PC-3 (cell line): ENCODE measurements at regions not wholly inside any gene's neighbourhood (a gene's known extent, or its start where the extent isn't known, plus 50 kb on each side); places are given as distances from the start of the nearest gene placed in this dataset.

ENCODE experiments used
- ATAC-seq: fragments of 200-7000 bp; cut with Tn5 transposase; 2 replicates; pipeline ENCODE4 v1.9.1; 2020; ENCODE audit warnings: mild to moderate bottlenecking, moderate library complexity
- BruUV-seq: library from RNA; stranded (reverse); fragments of 400-500 nt; replicated peaks from 2 replicates; lab custom pipeline; 2021; lab: Mats Ljungman, UMichigan
- CTCF ChIA-PET: fragments of 300-600 bp; sonication (Branson Sonifier 250); formaldehyde crosslinking; loops from one replicate; lab custom pipeline; 2022; ENCODE audit warnings: antibody characterized with exemption; lab: Charles Lee
- POLR2A ChIA-PET: fragments of 300-600 bp; sonication (Branson Sonifier 250); formaldehyde crosslinking; loops from one replicate; lab custom pipeline; 2022; ENCODE audit warnings: antibody characterized with exemption; ENCODE audit not compliant: unreplicated experiment; lab: Charles Lee
- DNase-seq: peaks from one replicate; pipeline ENCODE4 v3.0.0-alpha.2; 2015
- H2AFZ ChIP-seq: fragments of 300-600 bp; sonication (generic); 2 replicates; pipeline ENCODE4 v1.6.0; 2016; ENCODE audit warnings: antibody characterized with exemption, low read length
- H3F3A ChIP-seq: fragments of 300-600 bp; sonication (generic); one replicate; pipeline ENCODE4 v1.6.0; 2017; ENCODE audit warnings: antibody characterized with exemption, low read length, control low read depth, mild to moderate bottlenecking; ENCODE audit not compliant: unreplicated experiment
- H3K27ac ChIP-seq: fragments of 300-600 bp; sonication (generic); 2 replicates; pipeline ENCODE4 v1.5.1; 2016; ENCODE audit warnings: mild to moderate bottlenecking, low read length
- H3K27me3 ChIP-seq: fragments of 300-600 bp; sonication (generic); 2 replicates; pipeline ENCODE4 v1.6.1; 2016; ENCODE audit warnings: low read length, mixed read lengths
- H3K36me3 ChIP-seq: fragments of 300-600 bp; sonication (generic); 2 replicates; pipeline ENCODE4 v1.6.1; 2016; ENCODE audit warnings: low read depth, mixed run types, low read length, mixed read lengths
- H3K4me1 ChIP-seq: fragments of 300-600 bp; sonication (generic); 2 replicates; pipeline ENCODE4 v1.5.1; 2016; ENCODE audit warnings: low read length; ENCODE audit not compliant: insufficient read depth
- H3K4me2 ChIP-seq: fragments of 300-600 bp; sonication (generic); 2 replicates; pipeline ENCODE4 v1.6.0; 2016; ENCODE audit warnings: low read length
- H3K4me3 ChIP-seq: fragments of 300-600 bp; sonication (generic); 2 replicates; pipeline ENCODE4 v1.5.1; 2016; ENCODE audit warnings: mild to moderate bottlenecking, low read length, mixed read lengths
- H3K79me2 ChIP-seq: fragments of 300-600 bp; sonication (generic); 2 replicates; pipeline ENCODE4 v1.6.1; 2017; ENCODE audit warnings: low read length, mixed read lengths
- H3K9ac ChIP-seq: fragments of 300-600 bp; sonication (generic); 2 replicates; pipeline ENCODE4 v1.6.0; 2016; ENCODE audit warnings: mild to moderate bottlenecking, low read length
- H3K9me2 ChIP-seq: fragments of 300-600 bp; sonication (generic); replicated peaks from 2 replicates; pipeline ENCODE4 v1.6.1; 2016; ENCODE audit warnings: mixed run types, low read length, mixed read lengths
- H3K9me3 ChIP-seq: fragments of 300-600 bp; sonication (generic); 2 replicates; pipeline ENCODE4 v1.6.1; 2016; ENCODE audit warnings: low read length, mixed read lengths
- H4K20me1 ChIP-seq: fragments of 300-600 bp; sonication (generic); 2 replicates; pipeline ENCODE4 v1.6.1; 2016; ENCODE audit warnings: low read length, mixed read lengths
- EZH2 ChIP-seq: fragments of 300-600 bp; sonication (generic); IDR thresholded peaks from one replicate; pipeline ENCODE4 v1.6.1; 2017; ENCODE audit warnings: antibody characterized with exemption, mild to moderate bottlenecking, low read length; ENCODE audit not compliant: unreplicated experiment
- EZH2phosphoT487 ChIP-seq: fragments of 300-600 bp; sonication (generic); IDR thresholded peaks from 2 replicates; pipeline ENCODE4 v1.6.1; 2018; ENCODE audit warnings: mild to moderate bottlenecking, antibody characterized with exemption, low read length, borderline replicate concordance
- intact Hi-C: fragments of 100-400 bp; cut with micrococcal nuclease; formaldehyde crosslinking; loops from 2 replicates; pipeline ENCODE4 v1.9.0; 2023
- TF ChIP-seq, protein P1 (sequence below): fragments of 300-600 bp; sonication (generic); conservative IDR thresholded peaks from 2 replicates; pipeline ENCODE4 v1.5.1; 2017; ENCODE audit warnings: antibody characterized with exemption, low read depth, mild to moderate bottlenecking, low read length

DNA sequence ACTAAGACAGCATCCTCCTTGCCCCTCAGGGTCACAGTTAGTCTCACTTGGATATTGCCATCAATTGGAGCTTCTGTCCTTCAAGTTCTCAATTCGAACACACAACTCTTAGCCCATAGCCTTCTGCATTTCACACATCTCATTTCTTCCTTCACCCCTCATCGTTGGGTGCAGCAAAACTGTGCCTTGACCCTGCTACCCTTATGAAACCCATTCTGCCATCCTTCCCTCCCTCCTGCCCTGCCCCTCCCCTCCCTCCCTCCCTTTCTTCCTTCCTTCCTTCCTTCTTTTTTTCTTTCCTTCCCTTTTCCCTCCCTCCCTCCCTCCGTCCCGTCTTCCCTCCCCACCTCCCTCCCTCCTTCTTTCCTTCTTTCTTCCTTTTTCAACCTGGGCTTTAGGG is 80.7 kb upstream of the CYRIA start:
- Histone ChIP-seq H3K27ac (no peak overlapping the region), H3K36me3 (no peaks in the 10 kb centered on the region), H2AFZ (no peak overlapping the region), H4K20me1 (no peaks in the 10 kb centered on the region), H3F3A (no peaks in the 10 kb centered on the region), H3K4me2 (no peak overlapping the region), H3K9me3 (no peaks in the 10 kb centered on the region), H3K9ac (no peak overlapping the region), H3K27me3 (no peaks in the 10 kb centered on the region), H3K4me3 (no peak overlapping the region), H3K9me2 (no peaks in the 10 kb centered on the region), H3K4me1 (no peaks in the 10 kb centered on the region), H3K79me2 (no peaks in the 10 kb centered on the region)
- TF ChIP-seq, protein P1, sequence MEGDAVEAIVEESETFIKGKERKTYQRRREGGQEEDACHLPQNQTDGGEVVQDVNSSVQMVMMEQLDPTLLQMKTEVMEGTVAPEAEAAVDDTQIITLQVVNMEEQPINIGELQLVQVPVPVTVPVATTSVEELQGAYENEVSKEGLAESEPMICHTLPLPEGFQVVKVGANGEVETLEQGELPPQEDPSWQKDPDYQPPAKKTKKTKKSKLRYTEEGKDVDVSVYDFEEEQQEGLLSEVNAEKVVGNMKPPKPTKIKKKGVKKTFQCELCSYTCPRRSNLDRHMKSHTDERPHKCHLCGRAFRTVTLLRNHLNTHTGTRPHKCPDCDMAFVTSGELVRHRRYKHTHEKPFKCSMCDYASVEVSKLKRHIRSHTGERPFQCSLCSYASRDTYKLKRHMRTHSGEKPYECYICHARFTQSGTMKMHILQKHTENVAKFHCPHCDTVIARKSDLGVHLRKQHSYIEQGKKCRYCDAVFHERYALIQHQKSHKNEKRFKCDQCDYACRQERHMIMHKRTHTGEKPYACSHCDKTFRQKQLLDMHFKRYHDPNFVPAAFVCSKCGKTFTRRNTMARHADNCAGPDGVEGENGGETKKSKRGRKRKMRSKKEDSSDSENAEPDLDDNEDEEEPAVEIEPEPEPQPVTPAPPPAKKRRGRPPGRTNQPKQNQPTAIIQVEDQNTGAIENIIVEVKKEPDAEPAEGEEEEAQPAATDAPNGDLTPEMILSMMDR: no peak
- TF ChIP-seq EZH2phosphoT487 (no peak), EZH2 (no peak)
- intact Hi-C loops: no loop called here
- BruUV-seq: no TSS peak
- ChIA-PET POLR2A (no interaction called here), CTCF (no interaction called here)
- ATAC-seq (no peak), DNase-seq (no peak)

DNA sequence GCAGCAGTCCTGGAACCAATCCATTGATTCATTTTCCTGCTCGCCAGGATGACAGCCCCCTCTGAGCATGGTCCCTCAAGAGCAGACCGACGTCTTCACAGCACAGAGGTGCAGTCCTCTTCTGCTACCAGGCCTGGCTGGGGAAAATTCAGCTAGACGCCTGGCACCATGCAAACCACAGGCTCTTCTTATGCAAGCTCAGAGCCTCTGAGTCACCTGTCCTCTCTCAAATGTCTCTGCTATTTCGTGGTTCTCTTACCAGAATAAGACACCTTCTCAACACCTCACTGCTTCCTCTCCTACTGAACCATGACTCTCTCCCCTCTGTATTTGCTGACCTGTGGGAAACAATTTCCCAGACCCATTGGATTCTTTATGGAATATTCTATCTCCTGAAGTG is 79.8 kb upstream of the CYRIA start:
- no TSS peak for BruUV-seq
- Histone ChIP-seq H3K27ac (no peak overlapping the region), H4K20me1 (no peaks in the 10 kb centered on the region), H3K4me3 (no peak overlapping the region), H3K27me3 (no peaks in the 10 kb centered on the region), H3K79me2 (no peaks in the 10 kb centered on the region), H3K9ac (no peak overlapping the region), H3F3A (no peaks in the 10 kb centered on the region), H3K4me1 (no peaks in the 10 kb centered on the region), H3K9me2 (no peaks in the 10 kb centered on the region), H3K4me2 (no peak overlapping the region), H3K36me3 (no peaks in the 10 kb centered on the region), H2AFZ (no peak overlapping the region), H3K9me3 (no peaks in the 10 kb centered on the region)
- intact Hi-C loops: no loop called here
- no peak for ATAC-seq
- TF ChIP-seq, protein P1: no peak
- TF ChIP-seq EZH2 (no peak), EZH2phosphoT487 (no peak)
- CTCF ChIA-PET: no interaction called here
- POLR2A ChIA-PET: no interaction called here
- DNase-seq: no peak

DNA sequence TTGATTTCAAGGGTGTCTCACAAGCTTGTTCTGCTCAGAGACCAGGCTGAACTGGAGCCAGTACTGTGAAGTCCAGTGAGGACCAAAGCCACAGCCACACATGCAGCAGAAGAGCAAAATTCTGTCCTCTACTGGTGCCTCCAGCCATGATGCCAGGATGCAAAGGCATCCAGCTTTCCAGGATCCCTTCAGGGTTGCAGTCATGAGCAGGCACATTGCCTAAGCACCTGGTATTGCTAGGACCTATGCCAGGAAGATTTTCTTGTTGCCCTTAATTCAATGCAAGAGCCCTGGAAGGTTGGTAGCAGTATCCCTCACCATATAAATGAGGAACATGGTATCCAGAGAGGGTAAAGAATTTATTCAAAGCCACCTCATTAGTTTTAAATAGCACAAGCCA is 78.9 kb upstream of the CYRIA start:
- Histone ChIP-seq H3K79me2 (no peaks in the 10 kb centered on the region), H3K4me2 (no peak overlapping the region), H2AFZ (no peak overlapping the region), H3K36me3 (no peaks in the 10 kb centered on the region), H3K9ac (no peak overlapping the region), H3K9me2 (no peaks in the 10 kb centered on the region), H3K4me3 (no peak overlapping the region), H3K9me3 (no peaks in the 10 kb centered on the region), H4K20me1 (no peaks in the 10 kb centered on the region), H3F3A (no peaks in the 10 kb centered on the region), H3K27ac (no peak overlapping the region), H3K27me3 (no peaks in the 10 kb centered on the region), H3K4me1 (no peaks in the 10 kb centered on the region)
- ChIA-PET CTCF (no interaction called here), POLR2A (no interaction called here)
- TF ChIP-seq EZH2phosphoT487 (no peak), EZH2 (no peak)
- TF ChIP-seq, protein P1: no peak
- DNase-seq: no peak
- intact Hi-C loops: no loop called here
- no peak for ATAC-seq
- no TSS peak for BruUV-seq
